GM23338 (cell line): ENCODE measurements at regions not wholly inside any gene's neighbourhood (a gene's known extent, or its start where the extent isn't known, plus 50 kb on each side); places are given as distances from the start of the nearest gene placed in this dataset.

ENCODE experiments used
- ATAC-seq: fragments of 200-7000 bp; cut with Tn5 transposase; 3 replicates; pipeline ENCODE4 v1.9.1; 2020
- DNase-seq: peaks from one replicate; pipeline ENCODE4 v3.0.0-alpha.2; 2015; ENCODE audit warnings: low spot score
- H2AFZ ChIP-seq: fragments of 200-600 bp; sonication (generic); 2 replicates; pipeline ENCODE4 v1.8.0; 2016; ENCODE audit warnings: antibody characterized with exemption, mild to moderate bottlenecking, moderate library complexity
- H3F3A ChIP-seq: fragments of 200-600 bp; sonication (generic); replicated peaks from 2 replicates; pipeline ENCODE4 v1.8.0; 2017; ENCODE audit warnings: antibody characterized with exemption, mixed run types, low read depth
- H3K27ac ChIP-seq: fragments of 200-600 bp; sonication (generic); 2 replicates; pipeline ENCODE4 v1.6.1; 2016; ENCODE audit warnings: low read depth
- H3K27me3 ChIP-seq: fragments of 200-600 bp; sonication (generic); 2 replicates; pipeline ENCODE4 v1.8.0; 2016; ENCODE audit warnings: mild to moderate bottlenecking, mixed run types, moderate library complexity; ENCODE audit not compliant: insufficient read depth
- H3K36me3 ChIP-seq: fragments of 200-600 bp; sonication (generic); 2 replicates; pipeline ENCODE4 v1.8.0; 2016; ENCODE audit warnings: mild to moderate bottlenecking; ENCODE audit not compliant: insufficient read depth
- H3K4me1 ChIP-seq: fragments of 200-600 bp; sonication (generic); 2 replicates; pipeline ENCODE4 v1.8.0; 2016; ENCODE audit warnings: mild to moderate bottlenecking, moderate library complexity; ENCODE audit not compliant: insufficient read depth
- H3K4me2 ChIP-seq: fragments of 200-600 bp; sonication (generic); 2 replicates; pipeline ENCODE4 v1.7.1; 2017; ENCODE audit warnings: mixed run types
- H3K4me3 ChIP-seq: fragments of 200-600 bp; sonication (generic); 2 replicates; pipeline ENCODE4 v1.6.1; 2016; ENCODE audit warnings: mixed run types
- H3K79me2 ChIP-seq: fragments of 200-600 bp; sonication (generic); replicated peaks from 2 replicates; pipeline ENCODE4 v1.8.0; 2017; ENCODE audit warnings: mild to moderate bottlenecking; ENCODE audit not compliant: insufficient read depth
- H3K9me2 ChIP-seq: fragments of 200-600 bp; sonication (generic); 2 replicates; pipeline ENCODE4 v1.8.0; 2017; ENCODE audit not compliant: insufficient read depth
- H4K20me1 ChIP-seq: fragments of 200-600 bp; sonication (generic); replicated peaks from 2 replicates; pipeline ENCODE4 v1.8.0; 2017; ENCODE audit warnings: mild to moderate bottlenecking; ENCODE audit not compliant: insufficient read depth
- H3K27ac Mint-ChIP-seq: 2 replicates; pipeline ENCODE4 v1.8.0; 2020; ENCODE audit warnings: inconsistent platforms, mild to moderate bottlenecking, moderate library complexity, mixed read lengths
- H3K27me3 Mint-ChIP-seq: 3 replicates; pipeline ENCODE4 v1.8.0; 2022; ENCODE audit warnings: low read depth, mild to moderate bottlenecking, moderate library complexity, mixed read lengths, inconsistent platforms; ENCODE audit not compliant: insufficient read depth, poor library complexity
- H3K36me3 Mint-ChIP-seq: 3 replicates; pipeline ENCODE4 v1.8.0; 2021; ENCODE audit warnings: low read depth, mild to moderate bottlenecking, inconsistent platforms, moderate library complexity, mixed read lengths
- H3K4me1 Mint-ChIP-seq: 3 replicates; pipeline ENCODE4 v1.8.0; 2020; ENCODE audit warnings: mild to moderate bottlenecking, inconsistent platforms, mixed read lengths
- H3K4me3 Mint-ChIP-seq: 3 replicates; pipeline ENCODE4 v1.8.0; 2021; ENCODE audit warnings: moderate library complexity, mild to moderate bottlenecking, inconsistent platforms, mixed read lengths
- H3K9me3 Mint-ChIP-seq: 3 replicates; pipeline ENCODE4 v1.8.0; 2020; ENCODE audit warnings: moderate library complexity, mild to moderate bottlenecking, inconsistent platforms, mixed read lengths
- CREB1 ChIP-seq: fragments of 250-450 bp; sonication (Bioruptor Pico); IDR thresholded peaks from 2 replicates; pipeline ENCODE4 v1.5.0; 2020; ENCODE audit warnings: low read depth, mild to moderate bottlenecking, moderate library complexity
- EZH2 ChIP-seq: fragments of 200-600 bp; sonication (generic); IDR thresholded peaks from one replicate; pipeline ENCODE4 v1.8.0; 2017; ENCODE audit warnings: antibody characterized with exemption, mild to moderate bottlenecking, low read depth; ENCODE audit not compliant: unreplicated experiment
- EZH2phosphoT487 ChIP-seq: fragments of 200-600 bp; sonication (generic); IDR thresholded peaks from one replicate; pipeline ENCODE4 v1.8.1; 2018; ENCODE audit warnings: antibody characterized with exemption; ENCODE audit not compliant: unreplicated experiment
- JUNB ChIP-seq: IDR thresholded peaks from one replicate; pipeline ENCODE4 v1.6.1; 2016; ENCODE audit warnings: antibody characterized with exemption; ENCODE audit not compliant: unreplicated experiment
- NANOG ChIP-seq: IDR thresholded peaks from 2 replicates; pipeline ENCODE4 v1.6.1; 2016; ENCODE audit warnings: antibody characterized with exemption, borderline replicate concordance
- POLR2AphosphoS5 ChIP-seq: IDR thresholded peaks from 2 replicates; pipeline ENCODE4 v1.6.1; 2016; ENCODE audit warnings: antibody characterized with exemption, low read depth
- STAT1 ChIP-seq: IDR thresholded peaks from one replicate; pipeline ENCODE4 v1.6.1; 2016; ENCODE audit warnings: antibody characterized with exemption; ENCODE audit not compliant: unreplicated experiment
- ZNF114 ChIP-seq: fragments of 250-450 bp; sonication (Bioruptor Pico); IDR thresholded peaks from 2 replicates; pipeline ENCODE4 v1.5.0; 2020; ENCODE audit warnings: mild to moderate bottlenecking, moderate library complexity
- ZNF331 ChIP-seq: fragments of 250-450 bp; sonication (Bioruptor Pico); IDR thresholded peaks from 2 replicates; pipeline ENCODE4 v1.5.0; 2020; ENCODE audit warnings: low read depth, mild to moderate bottlenecking, moderate library complexity
- TF ChIP-seq, protein P1 (sequence below): fragments of 250-450 bp; sonication (Bioruptor Pico); IDR thresholded peaks from 2 replicates; pipeline ENCODE4 v1.5.0; 2020; ENCODE audit warnings: mild to moderate bottlenecking, moderate library complexity
- TF ChIP-seq, protein P2 (sequence below): IDR thresholded peaks from one replicate; pipeline ENCODE4 v1.6.1; 2018; ENCODE audit warnings: antibody characterized with exemption; ENCODE audit not compliant: unreplicated experiment
- TF ChIP-seq, protein P3 (sequence below): IDR thresholded peaks from 2 replicates; pipeline ENCODE4 v1.6.1; 2016; ENCODE audit warnings: antibody characterized with exemption
- TF ChIP-seq, protein P4 (sequence below), 2 experiments: fragments of 200-600 bp in 1 of 2; sonication (generic) in 1 of 2; conservative IDR thresholded peaks; 2 replicates each; pipeline versions ENCODE4 v1.5.1 to v1.6.1; 2016 to 2017; ENCODE audit warnings: antibody characterized with exemption in 2 of 2, low read depth in 2 of 2, mild to moderate bottlenecking in 2 of 2, moderate library complexity in 1 of 2

DNA sequence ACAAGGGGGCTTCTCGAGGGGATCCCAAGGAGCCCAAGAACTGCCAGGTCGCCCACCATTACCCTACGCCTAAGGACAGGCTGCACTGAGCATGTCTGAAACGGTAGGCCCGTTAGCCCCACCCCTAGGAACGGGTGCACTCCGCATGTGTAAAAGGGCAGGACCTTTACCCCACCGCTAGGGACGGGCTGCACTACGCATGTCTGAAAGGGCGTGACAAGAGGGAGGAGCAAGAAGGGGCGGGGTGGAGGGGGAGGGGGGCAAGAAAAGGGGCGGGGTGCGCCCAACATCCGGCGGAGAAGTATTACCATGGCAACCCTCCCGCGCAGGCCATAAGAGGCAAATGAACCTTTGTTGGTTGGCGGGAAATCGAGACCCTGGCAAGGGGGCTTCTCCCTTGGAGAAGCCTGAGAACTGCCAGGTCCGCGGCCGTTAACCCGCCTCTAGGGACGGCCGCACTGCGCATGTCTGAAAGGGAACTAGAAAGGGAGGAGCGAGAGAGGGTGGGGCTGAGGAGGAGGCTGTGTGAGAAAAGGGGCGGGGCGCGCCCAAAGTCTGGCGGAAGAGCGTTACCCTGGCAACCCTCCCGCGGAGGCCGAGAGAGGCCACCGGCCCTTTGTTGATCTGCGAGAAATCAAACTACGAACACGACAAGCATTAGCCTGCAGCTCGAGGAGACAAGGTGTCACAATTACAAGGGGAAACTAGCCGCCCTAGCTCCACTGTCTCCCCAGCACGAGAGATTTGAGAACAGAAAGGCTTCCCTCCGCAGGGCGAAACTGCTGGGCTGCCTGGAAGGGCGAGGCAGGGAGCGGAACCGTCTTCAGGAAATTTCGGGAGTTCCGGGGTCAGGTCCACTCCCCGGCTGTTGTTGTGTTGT lies 2046.8 kb downstream of the TP53TG3F start:
- Histone ChIP-seq H2AFZ (no peak overlapping the region), H3K36me3 (no peaks in the 10 kb centered on the region), H3K4me1 (no peaks in the 10 kb centered on the region), H3K79me2 (no peaks in the 10 kb centered on the region), H3K9me2 (no peaks in the 10 kb centered on the region), H3K27ac (no peak overlapping the region), H3K27me3 (no peaks in the 10 kb centered on the region), H3K4me2 (no peak overlapping the region), H3F3A (no peaks in the 10 kb centered on the region), H3K4me3 (no peak overlapping the region), H4K20me1 (no peaks in the 10 kb centered on the region)
- Mint-ChIP-seq H3K27me3 (no peaks in the 10 kb centered on the region), H3K4me1 (no peaks in the 10 kb centered on the region), H3K9me3 (peaks cover 92% of the 10 kb centered on the region), H3K36me3 (peaks cover 48% of the 10 kb centered on the region), H3K27ac (no peak overlapping the region), H3K4me3 (no peak overlapping the region)
- DNase-seq, result no peak
- ATAC-seq, result no peak
- TF ChIP-seq EZH2phosphoT487 (no peak), ZNF114 (CRISPR knock-in tag) (no peak), CREB1 (CRISPR knock-in tag) (no peak), EZH2 (no peak), NANOG (no peak), ZNF331 (CRISPR knock-in tag) (no peak), JUNB (no peak), POLR2AphosphoS5 (no peak), STAT1 (no peak)
- TF ChIP-seq, protein P1, sequence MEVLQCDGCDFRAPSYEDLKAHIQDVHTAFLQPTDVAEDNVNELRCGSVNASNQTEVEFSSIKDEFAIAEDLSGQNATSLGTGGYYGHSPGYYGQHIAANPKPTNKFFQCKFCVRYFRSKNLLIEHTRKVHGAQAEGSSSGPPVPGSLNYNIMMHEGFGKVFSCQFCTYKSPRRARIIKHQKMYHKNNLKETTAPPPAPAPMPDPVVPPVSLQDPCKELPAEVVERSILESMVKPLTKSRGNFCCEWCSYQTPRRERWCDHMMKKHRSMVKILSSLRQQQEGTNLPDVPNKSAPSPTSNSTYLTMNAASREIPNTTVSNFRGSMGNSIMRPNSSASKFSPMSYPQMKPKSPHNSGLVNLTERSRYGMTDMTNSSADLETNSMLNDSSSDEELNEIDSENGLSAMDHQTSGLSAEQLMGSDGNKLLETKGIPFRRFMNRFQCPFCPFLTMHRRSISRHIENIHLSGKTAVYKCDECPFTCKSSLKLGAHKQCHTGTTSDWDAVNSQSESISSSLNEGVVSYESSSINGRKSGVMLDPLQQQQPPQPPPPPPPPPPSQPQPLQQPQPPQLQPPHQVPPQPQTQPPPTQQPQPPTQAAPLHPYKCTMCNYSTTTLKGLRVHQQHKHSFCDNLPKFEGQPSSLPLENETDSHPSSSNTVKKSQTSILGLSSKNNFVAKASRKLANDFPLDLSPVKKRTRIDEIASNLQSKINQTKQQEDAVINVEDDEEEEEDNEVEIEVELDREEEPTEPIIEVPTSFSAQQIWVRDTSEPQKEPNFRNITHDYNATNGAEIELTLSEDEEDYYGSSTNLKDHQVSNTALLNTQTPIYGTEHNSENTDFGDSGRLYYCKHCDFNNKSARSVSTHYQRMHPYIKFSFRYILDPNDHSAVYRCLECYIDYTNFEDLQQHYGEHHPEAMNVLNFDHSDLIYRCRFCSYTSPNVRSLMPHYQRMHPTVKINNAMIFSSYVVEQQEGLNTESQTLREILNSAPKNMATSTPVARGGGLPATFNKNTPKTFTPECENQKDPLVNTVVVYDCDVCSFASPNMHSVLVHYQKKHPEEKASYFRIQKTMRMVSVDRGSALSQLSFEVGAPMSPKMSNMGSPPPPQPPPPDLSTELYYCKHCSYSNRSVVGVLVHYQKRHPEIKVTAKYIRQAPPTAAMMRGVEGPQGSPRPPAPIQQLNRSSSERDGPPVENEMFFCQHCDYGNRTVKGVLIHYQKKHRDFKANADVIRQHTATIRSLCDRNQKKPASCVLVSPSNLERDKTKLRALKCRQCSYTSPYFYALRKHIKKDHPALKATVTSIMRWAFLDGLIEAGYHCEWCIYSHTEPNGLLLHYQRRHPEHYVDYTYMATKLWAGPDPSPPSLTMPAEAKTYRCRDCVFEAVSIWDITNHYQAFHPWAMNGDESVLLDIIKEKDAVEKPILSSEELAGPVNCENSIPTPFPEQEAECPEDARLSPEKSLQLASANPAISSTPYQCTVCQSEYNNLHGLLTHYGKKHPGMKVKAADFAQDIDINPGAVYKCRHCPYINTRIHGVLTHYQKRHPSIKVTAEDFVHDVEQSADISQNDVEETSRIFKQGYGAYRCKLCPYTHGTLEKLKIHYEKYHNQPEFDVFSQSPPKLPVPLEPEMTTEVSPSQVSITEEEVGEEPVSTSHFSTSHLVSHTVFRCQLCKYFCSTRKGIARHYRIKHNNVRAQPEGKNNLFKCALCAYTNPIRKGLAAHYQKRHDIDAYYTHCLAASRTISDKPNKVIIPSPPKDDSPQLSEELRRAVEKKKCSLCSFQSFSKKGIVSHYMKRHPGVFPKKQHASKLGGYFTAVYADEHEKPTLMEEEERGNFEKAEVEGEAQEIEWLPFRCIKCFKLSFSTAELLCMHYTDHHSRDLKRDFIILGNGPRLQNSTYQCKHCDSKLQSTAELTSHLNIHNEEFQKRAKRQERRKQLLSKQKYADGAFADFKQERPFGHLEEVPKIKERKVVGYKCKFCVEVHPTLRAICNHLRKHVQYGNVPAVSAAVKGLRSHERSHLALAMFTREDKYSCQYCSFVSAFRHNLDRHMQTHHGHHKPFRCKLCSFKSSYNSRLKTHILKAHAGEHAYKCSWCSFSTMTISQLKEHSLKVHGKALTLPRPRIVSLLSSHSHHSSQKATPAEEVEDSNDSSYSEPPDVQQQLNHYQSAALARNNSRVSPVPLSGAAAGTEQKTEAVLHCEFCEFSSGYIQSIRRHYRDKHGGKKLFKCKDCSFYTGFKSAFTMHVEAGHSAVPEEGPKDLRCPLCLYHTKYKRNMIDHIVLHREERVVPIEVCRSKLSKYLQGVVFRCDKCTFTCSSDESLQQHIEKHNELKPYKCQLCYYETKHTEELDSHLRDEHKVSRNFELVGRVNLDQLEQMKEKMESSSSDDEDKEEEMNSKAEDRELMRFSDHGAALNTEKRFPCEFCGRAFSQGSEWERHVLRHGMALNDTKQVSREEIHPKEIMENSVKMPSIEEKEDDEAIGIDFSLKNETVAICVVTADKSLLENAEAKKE (CRISPR knock-in tag), result no peak
- TF ChIP-seq, protein P2, sequence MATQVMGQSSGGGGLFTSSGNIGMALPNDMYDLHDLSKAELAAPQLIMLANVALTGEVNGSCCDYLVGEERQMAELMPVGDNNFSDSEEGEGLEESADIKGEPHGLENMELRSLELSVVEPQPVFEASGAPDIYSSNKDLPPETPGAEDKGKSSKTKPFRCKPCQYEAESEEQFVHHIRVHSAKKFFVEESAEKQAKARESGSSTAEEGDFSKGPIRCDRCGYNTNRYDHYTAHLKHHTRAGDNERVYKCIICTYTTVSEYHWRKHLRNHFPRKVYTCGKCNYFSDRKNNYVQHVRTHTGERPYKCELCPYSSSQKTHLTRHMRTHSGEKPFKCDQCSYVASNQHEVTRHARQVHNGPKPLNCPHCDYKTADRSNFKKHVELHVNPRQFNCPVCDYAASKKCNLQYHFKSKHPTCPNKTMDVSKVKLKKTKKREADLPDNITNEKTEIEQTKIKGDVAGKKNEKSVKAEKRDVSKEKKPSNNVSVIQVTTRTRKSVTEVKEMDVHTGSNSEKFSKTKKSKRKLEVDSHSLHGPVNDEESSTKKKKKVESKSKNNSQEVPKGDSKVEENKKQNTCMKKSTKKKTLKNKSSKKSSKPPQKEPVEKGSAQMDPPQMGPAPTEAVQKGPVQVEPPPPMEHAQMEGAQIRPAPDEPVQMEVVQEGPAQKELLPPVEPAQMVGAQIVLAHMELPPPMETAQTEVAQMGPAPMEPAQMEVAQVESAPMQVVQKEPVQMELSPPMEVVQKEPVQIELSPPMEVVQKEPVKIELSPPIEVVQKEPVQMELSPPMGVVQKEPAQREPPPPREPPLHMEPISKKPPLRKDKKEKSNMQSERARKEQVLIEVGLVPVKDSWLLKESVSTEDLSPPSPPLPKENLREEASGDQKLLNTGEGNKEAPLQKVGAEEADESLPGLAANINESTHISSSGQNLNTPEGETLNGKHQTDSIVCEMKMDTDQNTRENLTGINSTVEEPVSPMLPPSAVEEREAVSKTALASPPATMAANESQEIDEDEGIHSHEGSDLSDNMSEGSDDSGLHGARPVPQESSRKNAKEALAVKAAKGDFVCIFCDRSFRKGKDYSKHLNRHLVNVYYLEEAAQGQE, result no peak
- TF ChIP-seq, protein P3, sequence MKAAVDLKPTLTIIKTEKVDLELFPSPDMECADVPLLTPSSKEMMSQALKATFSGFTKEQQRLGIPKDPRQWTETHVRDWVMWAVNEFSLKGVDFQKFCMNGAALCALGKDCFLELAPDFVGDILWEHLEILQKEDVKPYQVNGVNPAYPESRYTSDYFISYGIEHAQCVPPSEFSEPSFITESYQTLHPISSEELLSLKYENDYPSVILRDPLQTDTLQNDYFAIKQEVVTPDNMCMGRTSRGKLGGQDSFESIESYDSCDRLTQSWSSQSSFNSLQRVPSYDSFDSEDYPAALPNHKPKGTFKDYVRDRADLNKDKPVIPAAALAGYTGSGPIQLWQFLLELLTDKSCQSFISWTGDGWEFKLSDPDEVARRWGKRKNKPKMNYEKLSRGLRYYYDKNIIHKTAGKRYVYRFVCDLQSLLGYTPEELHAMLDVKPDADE, result no peak
- TF ChIP-seq, protein P4, sequence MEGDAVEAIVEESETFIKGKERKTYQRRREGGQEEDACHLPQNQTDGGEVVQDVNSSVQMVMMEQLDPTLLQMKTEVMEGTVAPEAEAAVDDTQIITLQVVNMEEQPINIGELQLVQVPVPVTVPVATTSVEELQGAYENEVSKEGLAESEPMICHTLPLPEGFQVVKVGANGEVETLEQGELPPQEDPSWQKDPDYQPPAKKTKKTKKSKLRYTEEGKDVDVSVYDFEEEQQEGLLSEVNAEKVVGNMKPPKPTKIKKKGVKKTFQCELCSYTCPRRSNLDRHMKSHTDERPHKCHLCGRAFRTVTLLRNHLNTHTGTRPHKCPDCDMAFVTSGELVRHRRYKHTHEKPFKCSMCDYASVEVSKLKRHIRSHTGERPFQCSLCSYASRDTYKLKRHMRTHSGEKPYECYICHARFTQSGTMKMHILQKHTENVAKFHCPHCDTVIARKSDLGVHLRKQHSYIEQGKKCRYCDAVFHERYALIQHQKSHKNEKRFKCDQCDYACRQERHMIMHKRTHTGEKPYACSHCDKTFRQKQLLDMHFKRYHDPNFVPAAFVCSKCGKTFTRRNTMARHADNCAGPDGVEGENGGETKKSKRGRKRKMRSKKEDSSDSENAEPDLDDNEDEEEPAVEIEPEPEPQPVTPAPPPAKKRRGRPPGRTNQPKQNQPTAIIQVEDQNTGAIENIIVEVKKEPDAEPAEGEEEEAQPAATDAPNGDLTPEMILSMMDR (conservative IDR thresholded peaks at IDR 0.05; ENCODE audit: low read depth in 2 of 2), result no peak
